Kidney (tissue), 13 donors: ENCODE measurements at regions not wholly inside any gene's neighbourhood (a gene's known extent, or its start where the extent isn't known, plus 50 kb on each side); places are given as distances from the start of the nearest gene placed in this dataset.

ENCODE experiments used
- DNase-seq, 5 donors: peaks; one replicate each; pipeline ENCODE4 v3.0.0-alpha.2; 2013 to 2020
- FAIRE-seq: peaks from 2 replicates; lab custom pipeline; 2012; peaks lifted over from hg19 to GRCh38; lab: Jason Lieb, UNC
- H3K27ac ChIP-seq, 2 donors: one replicate each; pipeline ENCODE4 v1.7.0; 2013; ENCODE audit warnings: low read depth in 2 of 2, low read length in 2 of 2, inconsistent platforms in 1 of 2
- H3K27me3 ChIP-seq: one replicate; pipeline ENCODE4 v1.7.1; 2013; ENCODE audit warnings: low read length, inconsistent platforms; ENCODE audit not compliant: control insufficient read depth, insufficient read depth
- H3K36me3 ChIP-seq, 3 donors: one replicate each; pipeline versions ENCODE4 v1.7.0 to v1.7.1; 2013; ENCODE audit warnings: low read length in 3 of 3, control low read depth in 1 of 3, inconsistent platforms in 1 of 3; ENCODE audit not compliant: insufficient read depth in 3 of 3, control insufficient read depth in 2 of 3
- H3K4me1 ChIP-seq, 3 donors: one replicate each; pipeline versions ENCODE4 v1.7.0 to v1.7.1; 2013; ENCODE audit warnings: low read length in 3 of 3, inconsistent platforms in 1 of 3, low read depth in 1 of 3; ENCODE audit not compliant: control insufficient read depth in 2 of 3, insufficient read depth in 2 of 3
- H3K4me3 ChIP-seq, 3 donors: one replicate each; pipeline versions ENCODE4 v1.7.0 to v1.8.1; 2013; ENCODE audit warnings: low read length in 3 of 3, control low read depth in 1 of 3, inconsistent platforms in 1 of 3
- H3K9ac ChIP-seq, 3 donors: one replicate each; pipeline versions ENCODE4 v1.7.0 to v1.7.1; 2013; ENCODE audit warnings: low read length in 3 of 3, control low read depth in 1 of 3, inconsistent platforms in 1 of 3
- H3K9me3 ChIP-seq, 3 donors: one replicate each; pipeline versions ENCODE4 v1.7.0 to v1.7.1; 2013; ENCODE audit warnings: low read length in 3 of 3, control low read depth in 1 of 3, inconsistent platforms in 1 of 3; ENCODE audit not compliant: control insufficient read depth in 2 of 3, insufficient read depth in 1 of 3
- CTCF ChIP-seq: IDR thresholded peaks from 3 replicates; pipeline ENCODE4 v1.5.1; 2012; ENCODE audit warnings: mild to moderate bottlenecking, moderate library complexity, borderline replicate concordance; ENCODE audit not compliant: insufficient read depth; ENCODE audit errors: extremely low read depth
- intact Hi-C: fragments of 100-400 bp; cut with DNase I; formaldehyde crosslinking; loops from one replicate; pipeline ENCODE4 v1.11.1; 2022
- donor health status: control.
- donor health status: control.
- donor health status: control.
- donor health status: control.
- donor health status: control.
- donor health status: DM: yes; HTN: yes; CAD: no.
- donor health status: Normal renal cell carcinoma (clear cell type).

- H3K9me3 ChIP-seq = no peaks in the 10 kb centered on the region
- no peak for TF ChIP-seq CTCF
- H3K4me1 ChIP-seq = peaks cover 0 to 4% (median 0%) of the 10 kb centered on the region in 3 donors
- no peak for FAIRE-seq
- intact Hi-C loops = no loop called here
- no peak overlapping the region for H3K4me3 ChIP-seq
- no peaks in the 10 kb centered on the region for H3K27me3 ChIP-seq
- no peaks in the 10 kb centered on the region for H3K36me3 ChIP-seq
- H3K9ac ChIP-seq = no peak overlapping the region
- peak in 1 of 5 donors; percentile 60 for DNase-seq
- H3K27ac ChIP-seq = no peak overlapping the region
These were observed 73.1 kb upstream of the TANC2 start for GRCh38 chr17:62892870-62893338.

- no peak overlapping the region for H3K9ac ChIP-seq
- no peaks in the 10 kb centered on the region for H3K27me3 ChIP-seq
- peaks cover 0 to 2% (median 0%) of the 10 kb centered on the region in 3 donors for H3K4me1 ChIP-seq
- no peak overlapping the region for H3K27ac ChIP-seq
- H3K9me3 ChIP-seq = no peaks in the 10 kb centered on the region
- H3K4me3 ChIP-seq = no peak overlapping the region
- H3K36me3 ChIP-seq = no peaks in the 10 kb centered on the region
- no peak for FAIRE-seq
- peak in 1 of 5 donors; percentile 50 for DNase-seq
- intact Hi-C loops = no loop called here
- no peak for TF ChIP-seq CTCF
These were observed 73.9 kb upstream of the TANC2 start for GRCh38 chr17:62892061-62892675.

- Histone ChIP-seq H3K4me3 (no peak overlapping the region), H3K27me3 (no peaks in the 10 kb centered on the region), H3K9me3 (no peaks in the 10 kb centered on the region), H3K4me1 (peaks cover 0 to 2% (median 0%) of the 10 kb centered on the region in 3 donors), H3K36me3 (no peaks in the 10 kb centered on the region), H3K27ac (no peak overlapping the region), H3K9ac (no peak overlapping the region)
- intact Hi-C loops = no loop called here
- FAIRE-seq = no peak
- DNase-seq = no peak
- no peak for TF ChIP-seq CTCF
These were observed 74.4 kb upstream of the TANC2 start for GRCh38 chr17:62891659-62892058.

- intact Hi-C loops = no loop called here
- Histone ChIP-seq H3K4me1 (peaks cover 0 to 2% (median 0%) of the 10 kb centered on the region in 3 donors), H3K27ac (no peak overlapping the region), H3K4me3 (no peak overlapping the region), H3K9ac (no peak overlapping the region), H3K9me3 (no peaks in the 10 kb centered on the region), H3K27me3 (no peaks in the 10 kb centered on the region), H3K36me3 (no peaks in the 10 kb centered on the region)
- FAIRE-seq (no peak), DNase-seq (no peak)
- TF ChIP-seq CTCF = no peak
These were observed 77.3 kb upstream of the TANC2 start for GRCh38 chr17:62888765-62889164.
